ENCODE measurements at regions not wholly inside any gene's neighbourhood (a gene's known extent, or its start where the extent isn't known, plus 50 kb on each side); places are given as distances from the start of the nearest gene placed in this dataset.

DNA sequence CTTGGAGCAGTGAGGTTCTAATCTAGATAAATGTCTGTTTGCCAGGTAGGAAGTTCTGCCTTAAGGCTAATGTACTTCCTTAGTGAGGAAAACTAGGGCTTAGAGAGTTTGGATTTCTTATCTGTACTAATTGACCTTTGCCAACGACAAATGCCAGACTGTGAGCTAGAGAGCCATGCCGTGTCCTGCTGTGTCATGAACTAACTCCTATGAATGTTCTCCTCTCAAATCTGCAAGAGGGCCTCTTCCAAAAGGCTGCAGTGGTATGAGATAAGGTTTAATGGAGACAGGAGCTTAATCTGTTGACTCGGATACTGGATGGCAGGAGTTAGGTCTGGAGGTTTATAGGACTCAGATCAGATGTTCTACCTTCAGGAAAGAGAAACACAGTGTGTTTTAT, 524.9 kb downstream of the NTRK3 start:
- TF ChIP-seq, protein P1, sequence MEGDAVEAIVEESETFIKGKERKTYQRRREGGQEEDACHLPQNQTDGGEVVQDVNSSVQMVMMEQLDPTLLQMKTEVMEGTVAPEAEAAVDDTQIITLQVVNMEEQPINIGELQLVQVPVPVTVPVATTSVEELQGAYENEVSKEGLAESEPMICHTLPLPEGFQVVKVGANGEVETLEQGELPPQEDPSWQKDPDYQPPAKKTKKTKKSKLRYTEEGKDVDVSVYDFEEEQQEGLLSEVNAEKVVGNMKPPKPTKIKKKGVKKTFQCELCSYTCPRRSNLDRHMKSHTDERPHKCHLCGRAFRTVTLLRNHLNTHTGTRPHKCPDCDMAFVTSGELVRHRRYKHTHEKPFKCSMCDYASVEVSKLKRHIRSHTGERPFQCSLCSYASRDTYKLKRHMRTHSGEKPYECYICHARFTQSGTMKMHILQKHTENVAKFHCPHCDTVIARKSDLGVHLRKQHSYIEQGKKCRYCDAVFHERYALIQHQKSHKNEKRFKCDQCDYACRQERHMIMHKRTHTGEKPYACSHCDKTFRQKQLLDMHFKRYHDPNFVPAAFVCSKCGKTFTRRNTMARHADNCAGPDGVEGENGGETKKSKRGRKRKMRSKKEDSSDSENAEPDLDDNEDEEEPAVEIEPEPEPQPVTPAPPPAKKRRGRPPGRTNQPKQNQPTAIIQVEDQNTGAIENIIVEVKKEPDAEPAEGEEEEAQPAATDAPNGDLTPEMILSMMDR (IDR thresholded peaks at IDR 0.05 in 8 of 11, conservative IDR thresholded peaks at IDR 0.05 in 3 of 11): no peak
- TF ChIP-seq POLR2A (IDR thresholded peaks at IDR 0.05) (no peak), POLR2AphosphoS5 (IDR thresholded peaks at IDR 0.05) (no peak)
